Naive thymus-derived CD4-positive, alpha-beta T cell (primary cell): ENCODE measurements at regions not wholly inside any gene's neighbourhood (a gene's known extent, or its start where the extent isn't known, plus 50 kb on each side); places are given as distances from the start of the nearest gene placed in this dataset.

Source experiments
- ATAC-seq: fragments of 150-1000 bp; cut with Tn5 transposase; 2 replicates; pipeline ENCODE4 v1.10.0; 2021; ENCODE audit warnings: mild to moderate bottlenecking, moderate library complexity
- CTCF ChIA-PET: fragments of 350-600 bp; sonication (Branson Sonifier 250); formaldehyde crosslinking; loops from one replicate; lab custom pipeline; 2021; ENCODE audit warnings: antibody characterized with exemption; lab: Charles Lee
- POLR2A ChIA-PET: fragments of 350-600 bp; sonication (Branson Sonifier 250); formaldehyde crosslinking; loops from one replicate; lab custom pipeline; 2021; ENCODE audit warnings: antibody characterized with exemption, inconsistent platforms; lab: Charles Lee
- DNase-seq, 9 donors: peaks; one replicate each; pipeline versions ENCODE4 v3.0.0 to v3.0.0-alpha.2; 2020 to 2022; ENCODE audit warnings: mixed read lengths in 1 of 9
- H3K27ac ChIP-seq: one replicate; pipeline ENCODE4 v1.7.0; 2013; ENCODE audit warnings: mild to moderate bottlenecking, low read depth, low read length, moderate library complexity
- H3K27me3 ChIP-seq, 2 donors: one replicate each; pipeline ENCODE4 v1.7.0; 2013; ENCODE audit warnings: low read length in 2 of 2, mild to moderate bottlenecking in 2 of 2, moderate library complexity in 2 of 2; ENCODE audit not compliant: control insufficient read depth in 2 of 2, insufficient read depth in 2 of 2
- H3K36me3 ChIP-seq, 3 experiments: 1 replicate in 2 of 3; 2 replicates in 1 of 3; pipeline ENCODE4 v1.7.0; 2013; ENCODE audit warnings: low read length in 3 of 3, mild to moderate bottlenecking in 3 of 3, moderate library complexity in 1 of 3; ENCODE audit not compliant: insufficient read depth in 3 of 3, control insufficient read depth in 2 of 3
- H3K4me1 ChIP-seq, 2 donors: one replicate each; pipeline ENCODE4 v1.7.0; 2013; ENCODE audit warnings: low read length in 2 of 2, mild to moderate bottlenecking in 2 of 2, moderate library complexity in 1 of 2; ENCODE audit not compliant: control insufficient read depth in 2 of 2, insufficient read depth in 2 of 2
- H3K4me3 ChIP-seq: 2 replicates; pipeline ENCODE4 v1.7.0; 2013; ENCODE audit warnings: mild to moderate bottlenecking, low read length
- H3K9me3 ChIP-seq, 3 experiments: 1 replicate in 2 of 3; 2 replicates in 1 of 3; pipeline ENCODE4 v1.7.0; 2013; ENCODE audit warnings: low read length in 3 of 3; ENCODE audit not compliant: control insufficient read depth in 2 of 3
- H3K27ac Mint-ChIP-seq, 9 donors: one replicate each; pipeline ENCODE4 v1.8.0; 2020 to 2022; ENCODE audit warnings: mixed read lengths in 9 of 9, mild to moderate bottlenecking in 8 of 9, moderate library complexity in 5 of 9, inconsistent platforms in 2 of 9
- H3K27me3 Mint-ChIP-seq, 5 donors: one replicate each; pipeline ENCODE4 v1.8.0; 2021 to 2022; ENCODE audit warnings: mixed read lengths in 5 of 5, mild to moderate bottlenecking in 1 of 5
- H3K36me3 Mint-ChIP-seq, 5 donors: one replicate each; pipeline ENCODE4 v1.8.0; 2020 to 2022; ENCODE audit warnings: mixed read lengths in 5 of 5, mild to moderate bottlenecking in 3 of 5, inconsistent platforms in 1 of 5
- H3K4me1 Mint-ChIP-seq, 7 donors: one replicate each; pipeline ENCODE4 v1.8.0; 2020 to 2022; ENCODE audit warnings: mixed read lengths in 7 of 7, mild to moderate bottlenecking in 3 of 7, inconsistent platforms in 1 of 7
- H3K4me3 Mint-ChIP-seq, 10 donors: one replicate each; pipeline ENCODE4 v1.8.0; 2020 to 2022; ENCODE audit warnings: mild to moderate bottlenecking in 10 of 10, mixed read lengths in 10 of 10, moderate library complexity in 6 of 10, inconsistent platforms in 2 of 10
- H3K9me3 Mint-ChIP-seq, 11 donors: one replicate each; pipeline ENCODE4 v1.8.0; 2020 to 2022; ENCODE audit warnings: mixed read lengths in 11 of 11, mild to moderate bottlenecking in 4 of 11, inconsistent platforms in 1 of 11, moderate library complexity in 1 of 11
- intact Hi-C, 2 donors: fragments of 100-400 bp; cut with micrococcal nuclease; formaldehyde crosslinking; loops; one replicate each; pipeline ENCODE4 v1.15.1; 2023

GRCh38 chr2:33782395-33783230 lies 183.5 kb upstream of the FAM98A start:
- no peaks in the 10 kb centered on the region for H3K9me3 ChIP-seq
- ChIA-PET CTCF (no interaction called here), POLR2A (no interaction called here)
- Mint-ChIP-seq H3K27ac (no peak overlapping the region), H3K4me3 (no peak overlapping the region), H3K4me1 (peaks cover 0 to 4% (median 0%) of the 10 kb centered on the region in 7 donors), H3K36me3 (no peaks in the 10 kb centered on the region), H3K9me3 (peaks cover 0 to 5% (median 0%) of the 10 kb centered on the region in 11 donors), H3K27me3 (peaks cover 0 to 5% (median 4%) of the 10 kb centered on the region in 5 donors)
- intact Hi-C loops, result no loop called here
- no peaks in the 10 kb centered on the region for H3K4me1 ChIP-seq
- DNase-seq, result no peak
- no peaks in the 10 kb centered on the region for H3K27me3 ChIP-seq
- no peak overlapping the region for H3K4me3 ChIP-seq
- H3K27ac ChIP-seq, result no peak overlapping the region
- no peaks in the 10 kb centered on the region for H3K36me3 ChIP-seq
- peak; percentile 24 for ATAC-seq

GRCh38 chr2:33777786-33778185 lies 178.7 kb upstream of the FAM98A start:
- no peaks in the 10 kb centered on the region for H3K36me3 Mint-ChIP-seq
- H3K27me3 Mint-ChIP-seq, result peaks cover 0 to 10% (median 5%) of the 10 kb centered on the region in 5 donors
- ATAC-seq (no peak), DNase-seq (no peak)
- no peaks in the 10 kb centered on the region for H3K4me1 ChIP-seq
- ChIA-PET POLR2A (no interaction called here), CTCF (no interaction called here)
- no peak overlapping the region for H3K27ac ChIP-seq
- H3K4me3 Mint-ChIP-seq, result no peak overlapping the region
- H3K27me3 ChIP-seq, result no peaks in the 10 kb centered on the region
- H3K36me3 ChIP-seq, result no peaks in the 10 kb centered on the region
- H3K4me1 Mint-ChIP-seq, result no peaks in the 10 kb centered on the region
- H3K9me3 Mint-ChIP-seq, result peaks cover 0 to 6% (median 0%) of the 10 kb centered on the region in 11 donors
- no peak overlapping the region for H3K4me3 ChIP-seq
- intact Hi-C loops, result no loop called here
- no peak overlapping the region for H3K27ac Mint-ChIP-seq
- no peaks in the 10 kb centered on the region for H3K9me3 ChIP-seq

- H3K36me3 Mint-ChIP-seq, result no peaks in the 10 kb centered on the region
- no peaks in the 10 kb centered on the region for H3K36me3 ChIP-seq
- H3K4me3 ChIP-seq, result no peak overlapping the region
- DNase-seq, result no peak
- H3K27me3 ChIP-seq, result no peaks in the 10 kb centered on the region
- ATAC-seq, result no peak
- intact Hi-C loops, result no loop called here
- H3K9me3 Mint-ChIP-seq, result peaks cover 0 to 5% (median 0%) of the 10 kb centered on the region in 11 donors
- no peak overlapping the region for H3K27ac Mint-ChIP-seq
- H3K4me3 Mint-ChIP-seq, result no peak overlapping the region
- ChIA-PET CTCF (no interaction called here), POLR2A (no interaction called here)
- peaks cover 0 to 8% (median under 1%) of the 10 kb centered on the region in 5 donors for H3K27me3 Mint-ChIP-seq
- H3K9me3 ChIP-seq, result no peaks in the 10 kb centered on the region
- no peak overlapping the region for H3K27ac ChIP-seq
- H3K4me1 Mint-ChIP-seq, result no peaks in the 10 kb centered on the region
- no peaks in the 10 kb centered on the region for H3K4me1 ChIP-seq
Observed at GRCh38 chr2:33775306-33775705, 176.2 kb upstream of the FAM98A start.

- Mint-ChIP-seq H3K4me3 (no peak overlapping the region), H3K27ac (no peak overlapping the region), H3K4me1 (no peaks in the 10 kb centered on the region), H3K36me3 (no peaks in the 10 kb centered on the region), H3K27me3 (peaks cover 0 to 10% (median 0%) of the 10 kb centered on the region in 5 donors), H3K9me3 (no peaks in the 10 kb centered on the region)
- Histone ChIP-seq H3K27me3 (no peaks in the 10 kb centered on the region), H3K27ac (no peak overlapping the region), H3K4me3 (no peak overlapping the region), H3K9me3 (no peaks in the 10 kb centered on the region), H3K36me3 (no peaks in the 10 kb centered on the region), H3K4me1 (no peaks in the 10 kb centered on the region)
- DNase-seq, result no peak
- ChIA-PET POLR2A (interaction anchor here (0.7 kb wide), 1 partner anchor 1773 kb away, joined by 3 read pairs; no protein-coding TSS in a partner anchor), CTCF (no interaction called here)
- intact Hi-C loops, result no loop called here
- no peak for ATAC-seq
Observed at GRCh38 chr2:33770023-33770422, 170.9 kb upstream of the FAM98A start.

- DNase-seq (no peak), ATAC-seq (no peak)
- Histone ChIP-seq H3K9me3 (no peaks in the 10 kb centered on the region), H3K36me3 (no peaks in the 10 kb centered on the region), H3K27ac (no peak overlapping the region), H3K27me3 (no peaks in the 10 kb centered on the region), H3K4me3 (no peak overlapping the region), H3K4me1 (no peaks in the 10 kb centered on the region)
- Mint-ChIP-seq H3K27me3 (peaks cover 0 to 6% (median 0%) of the 10 kb centered on the region in 5 donors), H3K4me3 (no peak overlapping the region), H3K27ac (no peak overlapping the region), H3K4me1 (no peaks in the 10 kb centered on the region), H3K36me3 (no peaks in the 10 kb centered on the region), H3K9me3 (peaks cover 0 to 3% (median 0%) of the 10 kb centered on the region in 11 donors)
- ChIA-PET POLR2A (no interaction called here), CTCF (no interaction called here)
- intact Hi-C loops, result no loop called here
Observed at GRCh38 chr2:33766175-33766574, 167.1 kb upstream of the FAM98A start.

GRCh38 chr2:33765122-33765521 lies 166.0 kb upstream of the FAM98A start:
- H3K4me3 ChIP-seq, result no peak overlapping the region
- H3K9me3 Mint-ChIP-seq, result peaks cover 0 to 6% (median 2%) of the 10 kb centered on the region in 11 donors
- DNase-seq, result no peak
- ChIA-PET CTCF (no interaction called here), POLR2A (no interaction called here)
- H3K27me3 ChIP-seq, result no peaks in the 10 kb centered on the region
- no peaks in the 10 kb centered on the region for H3K4me1 Mint-ChIP-seq
- no peak for ATAC-seq
- intact Hi-C loops, result no loop called here
- no peaks in the 10 kb centered on the region for H3K4me1 ChIP-seq
- no peak overlapping the region for H3K4me3 Mint-ChIP-seq
- no peaks in the 10 kb centered on the region for H3K9me3 ChIP-seq
- no peaks in the 10 kb centered on the region for H3K36me3 Mint-ChIP-seq
- H3K36me3 ChIP-seq, result no peaks in the 10 kb centered on the region
- no peak overlapping the region for H3K27ac ChIP-seq
- H3K27ac Mint-ChIP-seq, result no peak overlapping the region
- H3K27me3 Mint-ChIP-seq, result peaks cover 0 to 6% (median 0%) of the 10 kb centered on the region in 5 donors

GRCh38 chr2:33764551-33764950 lies 165.5 kb upstream of the FAM98A start:
- intact Hi-C loops, result no loop called here
- no peaks in the 10 kb centered on the region for H3K4me1 Mint-ChIP-seq
- H3K9me3 Mint-ChIP-seq, result peaks cover 0 to 9% (median 4%) of the 10 kb centered on the region in 11 donors
- peaks cover 0 to 6% (median 0%) of the 10 kb centered on the region in 5 donors for H3K27me3 Mint-ChIP-seq
- ChIA-PET POLR2A (no interaction called here), CTCF (no interaction called here)
- no peak overlapping the region for H3K27ac ChIP-seq
- H3K36me3 Mint-ChIP-seq, result no peaks in the 10 kb centered on the region
- no peak overlapping the region for H3K27ac Mint-ChIP-seq
- no peak overlapping the region for H3K4me3 ChIP-seq
- H3K27me3 ChIP-seq, result no peaks in the 10 kb centered on the region
- no peak overlapping the region for H3K4me3 Mint-ChIP-seq
- no peaks in the 10 kb centered on the region for H3K9me3 ChIP-seq
- no peaks in the 10 kb centered on the region for H3K4me1 ChIP-seq
- H3K36me3 ChIP-seq, result no peaks in the 10 kb centered on the region
- DNase-seq, result no peak
- ATAC-seq, result no peak
